HL-60 (cell line): ENCODE measurements at regions not wholly inside any gene's neighbourhood (a gene's known extent, or its start where the extent isn't known, plus 50 kb on each side); places are given as distances from the start of the nearest gene placed in this dataset.

Source experiments
- POLR2AphosphoS5 ChIP-seq: IDR thresholded peaks from 2 replicates; pipeline ENCODE4 v1.6.1; 2012; ENCODE audit warnings: low read depth
- REST ChIP-seq: IDR thresholded peaks from 2 replicates; pipeline ENCODE4 v1.6.1; 2012; ENCODE audit warnings: low read depth; ENCODE audit not compliant: insufficient replicate concordance
- TF ChIP-seq, protein P1 (sequence below): IDR thresholded peaks from one replicate; pipeline ENCODE4 v1.5.1; 2011; ENCODE audit warnings: low read length, control low read depth, inconsistent platforms; ENCODE audit not compliant: insufficient read depth

DNA sequence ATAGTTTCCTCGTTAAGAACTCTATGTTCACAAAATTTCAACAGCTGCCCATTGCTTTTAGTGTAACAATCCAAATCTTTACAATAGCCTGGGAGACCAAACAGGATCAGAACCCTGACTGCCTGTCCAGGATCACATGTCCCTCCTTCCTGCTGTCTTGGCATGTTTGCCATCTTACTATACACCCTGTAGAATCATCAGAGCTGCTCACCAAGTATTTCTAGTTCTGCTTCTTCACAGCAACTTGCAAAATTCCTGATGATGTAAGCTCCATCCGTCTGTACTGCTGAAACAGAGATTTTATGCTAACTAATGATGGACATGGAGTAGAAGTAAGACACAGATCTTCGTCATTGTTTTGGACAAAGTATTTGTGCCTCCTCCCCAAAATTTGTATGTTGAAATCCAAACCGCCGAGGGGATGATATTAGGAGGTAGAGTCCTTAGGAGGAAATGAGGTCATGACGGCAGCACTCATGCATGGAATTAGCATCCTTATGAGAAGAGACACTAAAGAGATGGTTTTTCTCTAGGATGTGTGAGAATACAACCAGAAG, 464.9 kb upstream of the BRINP1 start:
- TF ChIP-seq, protein P1, sequence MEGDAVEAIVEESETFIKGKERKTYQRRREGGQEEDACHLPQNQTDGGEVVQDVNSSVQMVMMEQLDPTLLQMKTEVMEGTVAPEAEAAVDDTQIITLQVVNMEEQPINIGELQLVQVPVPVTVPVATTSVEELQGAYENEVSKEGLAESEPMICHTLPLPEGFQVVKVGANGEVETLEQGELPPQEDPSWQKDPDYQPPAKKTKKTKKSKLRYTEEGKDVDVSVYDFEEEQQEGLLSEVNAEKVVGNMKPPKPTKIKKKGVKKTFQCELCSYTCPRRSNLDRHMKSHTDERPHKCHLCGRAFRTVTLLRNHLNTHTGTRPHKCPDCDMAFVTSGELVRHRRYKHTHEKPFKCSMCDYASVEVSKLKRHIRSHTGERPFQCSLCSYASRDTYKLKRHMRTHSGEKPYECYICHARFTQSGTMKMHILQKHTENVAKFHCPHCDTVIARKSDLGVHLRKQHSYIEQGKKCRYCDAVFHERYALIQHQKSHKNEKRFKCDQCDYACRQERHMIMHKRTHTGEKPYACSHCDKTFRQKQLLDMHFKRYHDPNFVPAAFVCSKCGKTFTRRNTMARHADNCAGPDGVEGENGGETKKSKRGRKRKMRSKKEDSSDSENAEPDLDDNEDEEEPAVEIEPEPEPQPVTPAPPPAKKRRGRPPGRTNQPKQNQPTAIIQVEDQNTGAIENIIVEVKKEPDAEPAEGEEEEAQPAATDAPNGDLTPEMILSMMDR, result no peak
- TF ChIP-seq POLR2AphosphoS5 (no peak), REST (no peak)
